ENCODE measurements at regions not wholly inside any gene's neighbourhood (a gene's known extent, or its start where the extent isn't known, plus 50 kb on each side); places are given as distances from the start of the nearest gene placed in this dataset.
A peak's percentile ranks its signal among the peaks of the same experiment; 100 is the strongest.

- no peak for DNase-seq
- TF ChIP-seq CTCF (IDR thresholded peaks at IDR 0.05) (no peak), POLR2A (IDR thresholded peaks at IDR 0.05) (no peak)
- intact Hi-C loops (cut with DNase I) = no loop called here
- no peak for ATAC-seq
- Histone ChIP-seq H3K27me3 (no peaks in the 10 kb centered on the region), H3K4me1 (no peaks in the 10 kb centered on the region), H3K4me3 (no peak overlapping the region), H3K36me3 (no peaks in the 10 kb centered on the region), H3K27ac (no peak overlapping the region), H3K9me3 (no peaks in the 10 kb centered on the region)
- WGBS, 4 donors = 30 to 52% (median 45%) methylated on average over 3 of the region's 3 CpGs
Measured at GRCh38 chr4:116942315-116942714, 143.1 kb downstream of the TRAM1L1 start.

GRCh38 chr4:116930329-116930728 lies 155.0 kb downstream of the TRAM1L1 start:
- no peak for DNase-seq
- H3K27ac ChIP-seq = no peak overlapping the region
- H3K4me3 ChIP-seq = no peak overlapping the region
- intact Hi-C loops (cut with DNase I) = no loop called here
- WGBS, 4 donors = 90 to 94% (median 92%) methylated on average over 1 of the region's 1 CpG
- ATAC-seq = no peak
- peaks cover 0 to 6% (median 0%) of the 10 kb centered on the region in 12 donors for H3K4me1 ChIP-seq
- TF ChIP-seq CTCF (IDR thresholded peaks at IDR 0.05) (no peak), POLR2A (IDR thresholded peaks at IDR 0.05) (no peak)
- H3K36me3 ChIP-seq = no peaks in the 10 kb centered on the region
- no peaks in the 10 kb centered on the region for H3K9me3 ChIP-seq
- H3K27me3 ChIP-seq = peaks cover 0 to 17% (median 11%) of the 10 kb centered on the region in 9 donors

- intact Hi-C loops (cut with DNase I) = no loop called here
- DNase-seq (no peak), ATAC-seq (no peak)
- H3K4me1 ChIP-seq = peaks cover 0 to 6% (median 0%) of the 10 kb centered on the region in 12 donors
- H3K36me3 ChIP-seq = no peaks in the 10 kb centered on the region
- no peaks in the 10 kb centered on the region for H3K9me3 ChIP-seq
- no peak overlapping the region for H3K4me3 ChIP-seq
- 83 to 93% (median 88%) methylated on average over 2 of the region's 2 CpGs for WGBS, 4 donors
- peaks cover 0 to 37% (median 15%) of the 10 kb centered on the region in 9 donors for H3K27me3 ChIP-seq
- TF ChIP-seq POLR2A (IDR thresholded peaks at IDR 0.05) (no peak), CTCF (IDR thresholded peaks at IDR 0.05) (no peak)
- no peak overlapping the region for H3K27ac ChIP-seq
Measured at GRCh38 chr4:116926631-116927295, 158.6 kb downstream of the TRAM1L1 start.

- no peak overlapping the region for H3K27ac ChIP-seq
- no peak for DNase-seq
- H3K36me3 ChIP-seq = no peaks in the 10 kb centered on the region
- no peaks in the 10 kb centered on the region for H3K9me3 ChIP-seq
- WGBS, 4 donors = 2 to 5% (median 4%) methylated on average over 11 to 51 of the region's 51 CpGs
- intact Hi-C loops (cut with DNase I) = no loop called here
- peaks cover 0 to 37% (median 15%) of the 10 kb centered on the region in 9 donors for H3K27me3 ChIP-seq
- TF ChIP-seq POLR2A (IDR thresholded peaks at IDR 0.05) (no peak), CTCF (IDR thresholded peaks at IDR 0.05) (no peak)
- peaks cover 0 to 6% (median 0%) of the 10 kb centered on the region in 12 donors for H3K4me1 ChIP-seq
- peak in 1 of 4 donors; percentile 46 for ATAC-seq
- H3K4me3 ChIP-seq = peak overlapping the region in 5 of 12 donors; percentile 2 to 29 (median 5)
Measured at GRCh38 chr4:116925900-116926457, 159.4 kb downstream of the TRAM1L1 start.

Data from heart left ventricle (tissue), 16 donors.